ENCODE measurements at regions not wholly inside any gene's neighbourhood (a gene's known extent, or its start where the extent isn't known, plus 50 kb on each side); places are given as distances from the start of the nearest gene placed in this dataset.

GRCh38 chr6:71523548-71523947 is 234.9 kb downstream of the OGFRL1 start:
- Histone ChIP-seq H3K36me3 (ENCODE audit: control insufficient read depth in 4 of 4, insufficient read depth in 3 of 4, low read depth in 1 of 4, low read length in 3 of 4) (no peaks in the 10 kb centered on the region), H3K4me3 (ENCODE audit: low read depth in 1 of 3, low read length in 3 of 3) (no peak overlapping the region), H3K4me1 (ENCODE audit: control insufficient read depth in 4 of 4, insufficient read depth in 4 of 4, low read length in 3 of 4) (no peaks in the 10 kb centered on the region), H3K27me3 (ENCODE audit: control insufficient read depth in 4 of 4, insufficient read depth in 4 of 4, low read length in 3 of 4) (no peaks in the 10 kb centered on the region), H3K9ac (ENCODE audit: low read depth in 1 of 2, low read length in 2 of 2) (no peak overlapping the region), H3K27ac (ENCODE audit: low read depth in 1 of 2, low read length in 2 of 2) (no peak overlapping the region), H3K9me3 (ENCODE audit: control insufficient read depth in 4 of 4, low read length in 3 of 4) (no peaks in the 10 kb centered on the region)
- no peak for DNase-seq (ENCODE audit: low spot score)
- no peak for TF ChIP-seq GABPA (IDR thresholded peaks at IDR 0.05 in 1 of 2, conservative IDR thresholded peaks at IDR 0.05 in 1 of 2)
- TF ChIP-seq RXRA (IDR thresholded peaks at IDR 0.05) = no peak
- no peak for TF ChIP-seq RAD21 (IDR thresholded peaks at IDR 0.05)
- no peak for TF ChIP-seq FOXA1 (IDR thresholded peaks at IDR 0.05)
- no peak for TF ChIP-seq JUND (IDR thresholded peaks at IDR 0.05)
- no peak for TF ChIP-seq CTCF (IDR thresholded peaks at IDR 0.05; ENCODE audit: low read depth, low read length, missing input control)
- no peak for TF ChIP-seq TAF1 (conservative IDR thresholded peaks at IDR 0.05)
- no peak for TF ChIP-seq YY1 (IDR thresholded peaks at IDR 0.05)
- no peak for TF ChIP-seq EGR1 (IDR thresholded peaks at IDR 0.05; ENCODE audit: low read depth in 2 of 2)
- no peak for TF ChIP-seq ATF3 (IDR thresholded peaks at IDR 0.05)
- TF ChIP-seq FOXA2 (IDR thresholded peaks at IDR 0.05) = no peak
- no peak for TF ChIP-seq HNF4G (IDR thresholded peaks at IDR 0.05)
- no peak for TF ChIP-seq MAX (IDR thresholded peaks at IDR 0.05)
- no peak for TF ChIP-seq ZBTB33 (IDR thresholded peaks at IDR 0.05)
- TF ChIP-seq NR2F2 (IDR thresholded peaks at IDR 0.05) = no peak
- no peak for TF ChIP-seq HNF4A (conservative IDR thresholded peaks at IDR 0.05)
- TF ChIP-seq SP1 (IDR thresholded peaks at IDR 0.05) = no peak
- no peak for TF ChIP-seq REST (IDR thresholded peaks at IDR 0.05)
- WGBS = 79% methylated on average over 3 of the region's 3 CpGs

Measured in liver (tissue), 8 donors.